GM18861 (cell line): ENCODE measurements at regions not wholly inside any gene's neighbourhood (a gene's known extent, or its start where the extent isn't known, plus 50 kb on each side); places are given as distances from the start of the nearest gene placed in this dataset.
"Not testable (repeated sequence)": the region's sequence is repeated elsewhere in the genome, so short reads cannot be mapped to it uniquely, and the experiment has no call there.

Experiments
- ATAC-seq: cut with Tn5 transposase; IDR thresholded peaks from one replicate; pipeline ENCODE4 v1.9.1; 2021; ENCODE audit not compliant: unreplicated experiment

DNA sequence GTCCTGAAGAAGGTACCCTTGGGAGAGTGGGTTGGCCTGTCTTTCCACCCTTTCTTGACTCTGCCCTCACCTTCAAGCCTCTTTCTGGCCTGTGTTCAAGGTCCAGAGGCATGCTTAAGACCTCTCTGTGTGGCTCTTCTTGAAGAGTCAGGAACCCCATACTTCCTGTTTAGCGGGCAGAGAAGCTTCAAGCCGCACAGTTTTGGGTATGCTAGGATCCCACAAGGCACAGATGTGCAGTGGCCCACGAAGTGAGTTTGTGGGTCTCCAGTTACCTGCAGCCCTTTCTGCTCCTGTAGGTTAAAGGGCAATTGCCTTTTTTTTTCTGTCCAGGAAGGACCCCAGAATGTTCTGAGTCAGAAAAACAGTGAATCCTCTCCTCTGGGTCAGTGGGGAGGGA is 87.4 kb upstream of the FCGR1A start:
- not testable (repeated sequence) for ATAC-seq

DNA sequence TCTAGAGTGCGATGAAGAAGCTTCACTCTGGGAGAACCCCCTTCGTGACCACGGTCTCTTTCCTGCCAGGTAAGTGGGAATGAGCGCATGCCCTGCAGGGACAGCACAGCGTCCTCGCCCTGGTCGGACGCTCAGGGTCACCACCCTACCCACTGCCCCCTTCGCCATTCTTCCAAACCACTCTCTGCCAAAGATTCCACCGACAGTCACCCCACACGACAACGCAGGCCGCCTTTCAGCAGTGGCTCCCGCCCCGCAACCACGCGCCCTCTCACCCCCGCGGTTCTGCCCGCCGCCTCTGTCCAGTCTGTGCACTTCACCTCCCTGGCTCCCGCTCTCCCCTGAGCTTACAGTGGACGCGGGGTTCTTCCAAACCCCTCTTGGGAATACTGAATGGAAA is 82.3 kb upstream of the FCGR1A start:
- ATAC-seq, result not testable (repeated sequence)

DNA sequence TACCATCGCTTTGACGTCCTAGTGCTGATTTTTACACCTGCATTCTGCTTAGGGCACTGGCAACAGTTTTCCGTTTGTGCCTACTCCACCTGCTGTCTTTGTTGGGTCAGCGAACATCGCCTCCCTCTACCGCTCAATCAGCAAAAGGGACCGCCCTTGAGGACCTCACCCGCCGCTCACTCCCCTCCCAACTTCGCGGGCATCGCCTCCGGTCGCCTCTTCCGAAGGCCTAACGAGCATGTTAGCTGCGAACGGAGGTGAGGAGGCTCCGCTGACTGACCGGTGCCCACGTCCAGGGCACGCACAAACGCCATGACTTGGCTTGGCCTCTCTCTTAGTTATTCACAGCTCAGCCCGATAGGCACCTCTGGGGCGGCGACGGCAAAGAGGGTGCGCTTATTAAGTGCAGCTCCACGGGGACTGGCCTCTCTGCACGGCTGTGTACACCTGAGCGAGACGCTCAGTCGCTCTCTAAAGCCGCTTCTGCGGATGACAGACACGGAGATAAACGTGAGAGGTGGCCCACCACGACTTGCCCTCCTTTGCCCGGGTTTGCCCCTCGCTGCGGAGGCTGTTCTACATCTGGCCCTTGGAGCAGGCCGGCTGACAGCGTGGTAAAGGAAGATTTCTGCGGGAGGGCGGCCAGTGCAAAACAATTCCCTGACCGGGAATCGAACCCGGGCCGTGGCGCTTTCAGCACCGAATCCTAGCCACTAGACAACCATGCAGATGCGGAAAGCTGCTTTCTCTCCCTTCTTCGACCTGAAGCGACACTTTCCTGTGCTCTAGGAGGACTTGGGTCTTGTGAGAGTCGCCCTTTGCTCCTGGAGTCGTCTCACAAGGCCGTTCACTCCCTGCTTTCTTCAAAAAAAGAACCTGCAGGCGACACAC is 81.6 kb upstream of the FCGR1A start:
- not testable (repeated sequence) for ATAC-seq

GRCh38 chr1:149708192-149708853 is 74.2 kb upstream of the FCGR1A start:
- peak; percentile 91 for ATAC-seq

GRCh38 chr1:149711651-149712050 is 70.8 kb upstream of the FCGR1A start:
- not testable (repeated sequence) for ATAC-seq

- not testable (repeated sequence) for ATAC-seq
These were observed 70.2 kb upstream of the FCGR1A start for GRCh38 chr1:149712154-149712927.

DNA sequence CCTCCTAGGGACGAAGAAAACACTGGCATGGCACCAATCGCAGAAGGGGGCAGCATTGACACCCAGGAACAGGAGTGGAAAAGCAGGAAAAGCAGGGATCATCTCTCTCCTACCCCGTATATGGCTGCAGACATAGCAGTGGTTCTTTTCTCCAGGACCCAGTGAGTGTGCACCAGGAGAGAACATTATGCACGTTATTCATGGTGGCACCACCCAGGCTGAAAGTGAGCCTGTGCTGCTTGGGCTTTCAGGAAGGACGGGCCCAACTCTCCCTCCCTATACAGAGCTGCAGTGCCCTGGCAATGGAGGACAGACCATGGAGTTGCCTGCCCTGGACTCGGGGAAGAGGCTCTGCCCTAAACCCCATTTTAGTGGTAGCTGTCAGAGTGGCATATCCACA is 69.0 kb upstream of the FCGR1A start:
- not testable (repeated sequence) for ATAC-seq

GRCh38 chr1:149713952-149714351 is 68.5 kb upstream of the FCGR1A start:
- ATAC-seq, result not testable (repeated sequence)

DNA sequence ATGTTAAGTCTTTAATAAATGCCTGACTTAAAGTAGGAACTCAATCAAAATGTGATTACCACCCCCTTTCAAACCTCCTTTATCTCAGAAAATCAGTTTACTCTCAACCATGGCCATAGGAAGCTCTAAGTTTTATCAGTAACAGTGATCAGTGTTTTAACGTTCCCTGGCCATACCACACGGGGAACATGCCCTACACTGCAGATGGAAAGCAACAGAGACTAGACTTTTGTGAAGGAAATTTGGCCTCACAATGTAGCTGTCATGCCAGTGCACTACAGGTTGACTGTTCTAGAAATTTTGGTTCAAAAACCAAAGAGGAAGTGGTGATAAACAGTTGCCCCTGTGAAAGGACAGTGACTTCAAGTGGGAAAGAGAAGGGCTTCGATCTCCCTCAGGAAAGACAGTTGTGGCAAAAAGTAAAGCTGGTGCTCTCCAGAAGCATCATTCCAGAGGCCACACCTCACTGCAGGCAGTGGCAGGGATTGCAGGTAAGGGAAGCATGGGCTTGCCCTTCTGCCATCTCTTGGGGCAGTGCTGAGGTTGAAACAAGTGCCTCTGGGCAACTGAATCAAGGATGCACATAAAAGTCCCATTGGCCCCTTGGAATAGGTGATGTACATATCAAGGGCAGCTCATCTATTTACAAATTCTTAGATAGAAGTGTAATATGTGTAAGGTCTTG is 57.7 kb upstream of the FCGR1A start:
- ATAC-seq, result not testable (repeated sequence)

GRCh38 chr1:149726688-149727087 is 55.8 kb upstream of the FCGR1A start:
- not testable (repeated sequence) for ATAC-seq

- ATAC-seq, result not testable (repeated sequence)
These were observed 53.9 kb upstream of the FCGR1A start for GRCh38 chr1:149728598-149728997.
